IMR-90 (cell line): ENCODE measurements at regions not wholly inside any gene's neighbourhood (a gene's known extent, or its start where the extent isn't known, plus 50 kb on each side); places are given as distances from the start of the nearest gene placed in this dataset.

ENCODE experiments used
- ATAC-seq: fragments of 200-7000 bp; cut with Tn5 transposase; 2 replicates; pipeline ENCODE4 v1.9.1; 2020; ENCODE audit warnings: low read depth, mild to moderate bottlenecking, moderate library complexity
- BruUV-seq: library from RNA; stranded (reverse); fragments of 400-500 nt; replicated peaks from 2 replicates; lab custom pipeline; 2021; lab: Mats Ljungman, UMichigan
- CTCF ChIA-PET: fragments of 300-600 bp; formaldehyde crosslinking; extraction: SDS; loops from one replicate; lab custom pipeline; 2021; ENCODE audit warnings: antibody characterized with exemption; lab: Yijun Ruan, JAX
- POLR2A ChIA-PET: fragments of 300-600 bp; sonication (Branson Sonifier 250); formaldehyde crosslinking; loops from one replicate; lab custom pipeline; 2022; ENCODE audit warnings: antibody characterized with exemption; ENCODE audit not compliant: unreplicated experiment; lab: Charles Lee
- DNase-seq: peaks from one replicate; pipeline ENCODE4 v3.0.0; 2013
- H2AFZ ChIP-seq: replicated peaks from 2 replicates; pipeline ENCODE3; 2013; ENCODE audit warnings: low read length, mild to moderate bottlenecking; ENCODE audit not compliant: poor library complexity
- H2AK5ac ChIP-seq: 2 replicates; pipeline ENCODE4 v1.6.1; 2013; ENCODE audit warnings: low read depth, low read length, inconsistent platforms
- H2AK9ac ChIP-seq: replicated peaks from 2 replicates; pipeline ENCODE3; 2013; ENCODE audit warnings: mild to moderate bottlenecking, low read depth, low read length, moderate library complexity; ENCODE audit not compliant: poor library complexity
- H2BK120ac ChIP-seq: 2 replicates; pipeline ENCODE4 v1.6.1; 2013; ENCODE audit warnings: low read depth, low read length, inconsistent platforms
- H2BK15ac ChIP-seq: 3 replicates; pipeline ENCODE4 v1.6.1; 2013; ENCODE audit warnings: low read depth, low read length, inconsistent platforms
- H2BK20ac ChIP-seq: 2 replicates; pipeline ENCODE4 v1.6.1; 2013; ENCODE audit warnings: low read depth, mild to moderate bottlenecking, inconsistent platforms, low read length, moderate library complexity
- H2BK5ac ChIP-seq: 2 replicates; pipeline ENCODE4 v1.6.1; 2013; ENCODE audit warnings: mild to moderate bottlenecking, low read depth, low read length, inconsistent platforms; ENCODE audit not compliant: poor library complexity, severe bottlenecking
- H3K14ac ChIP-seq: replicated peaks from 2 replicates; pipeline ENCODE4 v1.6.1; 2013; ENCODE audit warnings: low read depth, low read length, inconsistent platforms
- H3K18ac ChIP-seq: 2 replicates; pipeline ENCODE4 v1.6.1; 2013; ENCODE audit warnings: low read depth, low read length, control low read depth
- H3K23ac ChIP-seq: 2 replicates; pipeline ENCODE4 v1.6.1; 2013; ENCODE audit warnings: low read depth, low read length, inconsistent platforms
- H3K27ac ChIP-seq: 2 replicates; pipeline ENCODE4 v1.5.1; 2013; ENCODE audit warnings: mild to moderate bottlenecking, control low read depth, low read length; ENCODE audit not compliant: insufficient read depth
- H3K27me3 ChIP-seq: 2 replicates; pipeline ENCODE4 v1.6.1; 2013; ENCODE audit warnings: low read length; ENCODE audit not compliant: control insufficient read depth, insufficient read depth
- H3K36me3 ChIP-seq: 2 replicates; pipeline ENCODE4 v1.6.1; 2013; ENCODE audit warnings: low read length, mixed read lengths; ENCODE audit not compliant: control insufficient read depth, insufficient read depth
- H3K4ac ChIP-seq: 2 replicates; pipeline ENCODE4 v1.6.1; 2013; ENCODE audit warnings: low read depth, low read length, inconsistent platforms
- H3K4me1 ChIP-seq: 2 replicates; pipeline ENCODE4 v1.6.1; 2013; ENCODE audit warnings: low read length, mixed read lengths; ENCODE audit not compliant: control insufficient read depth, insufficient read depth
- H3K4me2 ChIP-seq: 2 replicates; pipeline ENCODE4 v1.6.1; 2013; ENCODE audit warnings: low read depth, mild to moderate bottlenecking, control low read depth, low read length, moderate library complexity
- H3K4me3 ChIP-seq: 2 replicates; pipeline ENCODE4 v1.5.1; 2013; ENCODE audit warnings: low read depth, mild to moderate bottlenecking, control low read depth, low read length, moderate library complexity; ENCODE audit not compliant: insufficient read depth
- H3K56ac ChIP-seq: 2 replicates; pipeline ENCODE4 v1.6.1; 2013; ENCODE audit warnings: low read length, inconsistent platforms; ENCODE audit not compliant: insufficient read depth; ENCODE audit errors: extremely low read depth
- H3K79me1 ChIP-seq, 2 experiments: 2 replicates each; pipeline ENCODE4 v1.6.1; 2013; ENCODE audit warnings: low read length in 2 of 2, inconsistent platforms in 1 of 2, low read depth in 1 of 2
- H3K9ac ChIP-seq: 2 replicates; pipeline ENCODE4 v1.6.1; 2013; ENCODE audit warnings: low read depth, low read length, control low read depth
- H3K9me1 ChIP-seq: 2 replicates; pipeline ENCODE4 v1.6.1; 2013; ENCODE audit warnings: low read length, inconsistent platforms; ENCODE audit not compliant: insufficient read depth
- H3K9me3 ChIP-seq: 2 replicates; pipeline ENCODE4 v1.6.1; 2013; ENCODE audit warnings: low read length; ENCODE audit not compliant: control insufficient read depth, insufficient read depth
- H4K20me1 ChIP-seq: 2 replicates; pipeline ENCODE4 v1.6.1; 2013; ENCODE audit warnings: low read length, inconsistent platforms; ENCODE audit not compliant: insufficient read depth
- H4K5ac ChIP-seq: 2 replicates; pipeline ENCODE4 v1.6.1; 2013; ENCODE audit warnings: mild to moderate bottlenecking, low read depth, low read length, control low read depth
- H4K8ac ChIP-seq, 2 experiments: 2 replicates each; pipeline ENCODE4 v1.6.1; 2013; ENCODE audit warnings: low read depth in 2 of 2, low read length in 2 of 2, control low read depth in 1 of 2, inconsistent platforms in 1 of 2
- H4K91ac ChIP-seq: 2 replicates; pipeline ENCODE4 v1.6.1; 2013; ENCODE audit warnings: low read depth, low read length, inconsistent platforms; ENCODE audit not compliant: insufficient read depth
- BHLHE40 ChIP-seq: fragments of 150-350 bp; IDR thresholded peaks from 2 replicates; pipeline ENCODE4 v1.6.1; 2016; ENCODE audit warnings: mild to moderate bottlenecking, low read depth, low read length
- CEBPB ChIP-seq: IDR thresholded peaks from 2 replicates; pipeline ENCODE4 v1.6.1; 2012; ENCODE audit warnings: low read depth, low read length, improper control_type of control experiment
- MAZ ChIP-seq: IDR thresholded peaks from 2 replicates; pipeline ENCODE4 v1.6.1; 2012; ENCODE audit warnings: low read depth, mild to moderate bottlenecking, low read length, improper control_type of control experiment, moderate library complexity, borderline replicate concordance
- MXI1 ChIP-seq: IDR thresholded peaks from 2 replicates; pipeline ENCODE4 v1.6.1; 2012; ENCODE audit warnings: low read depth, mild to moderate bottlenecking, low read length, moderate library complexity, borderline replicate concordance
- NFE2L2 ChIP-seq: fragments of 150-350 bp; IDR thresholded peaks from 2 replicates; pipeline ENCODE4 v1.6.1; 2016; ENCODE audit warnings: low read depth, mild to moderate bottlenecking, low read length
- POLR2A ChIP-seq: IDR thresholded peaks from 2 replicates; pipeline ENCODE4 v1.6.1; 2012; ENCODE audit warnings: mild to moderate bottlenecking, low read depth, low read length
- RAD21 ChIP-seq: IDR thresholded peaks from 2 replicates; pipeline ENCODE4 v1.6.1; 2012; ENCODE audit warnings: low read length, improper control_type of control experiment
- WGBS, 2 experiments: methylation state at CpG; one replicate each; pipeline versions ENCODE4 v1.1.5 to v1.1.7; 2013; ENCODE audit warnings: missing lambda C conversion rate in 2 of 2; ENCODE audit not compliant: insufficient read length in 1 of 2; ENCODE audit errors: extremely low coverage in 2 of 2; 5-methylcytosine and 5-hydroxymethylcytosine counted together
- dilution Hi-C: fragments of 300-500 bp; cut with HindIII; formaldehyde crosslinking; loops from one replicate; pipeline ENCODE4 v1.14.3; 2018; ENCODE audit warnings: low sequenced_read_pairs; ENCODE audit not compliant: unreplicated experiment
- in situ Hi-C: fragments of 300-500 bp; cut with MboI; formaldehyde crosslinking; loops from 3 replicates; pipeline ENCODE4 v1.14.3; 2019; ENCODE audit warnings: low sequenced_read_pairs, inconsistent platforms, mixed read lengths
- intact Hi-C: fragments of 100-400 bp; cut with micrococcal nuclease; formaldehyde crosslinking; loops from 2 replicates; pipeline ENCODE4 v1.10.0; 2022

- intact Hi-C loops (no loop called here), in situ Hi-C loops (no loop called here), dilution Hi-C loops (no loop called here)
- Histone ChIP-seq H3K36me3 (no peaks in the 10 kb centered on the region), H3K4me3 (no peak overlapping the region), H4K5ac (no peak overlapping the region), H2BK5ac (no peak overlapping the region), H3K4ac (no peak overlapping the region), H3K56ac (no peak overlapping the region), H3K14ac (no peak overlapping the region), H2AK5ac (no peak overlapping the region), H2BK20ac (no peak overlapping the region), H2AFZ (peak overlapping the region; percentile 15), H3K27me3 (no peaks in the 10 kb centered on the region; the same call in 1 of the 2 replicates), H3K9me3 (peaks cover 6% of the 10 kb centered on the region; the same call in 1 of the 2 replicates), H3K9me1 (0 out of 2 replicates have a peak, but pooled peaks cover 6% of the 10 kb centered on the region), H3K23ac (no peak overlapping the region), H3K79me1 (no peaks in the 10 kb centered on the region), H2AK9ac (no peak overlapping the region), H4K20me1 (no peaks in the 10 kb centered on the region), H3K18ac (no peak overlapping the region), H4K8ac (no peak overlapping the region), H4K91ac (no peak overlapping the region), H3K4me2 (no peak overlapping the region), H3K9ac (no peak overlapping the region), H3K4me1 (no peaks in the 10 kb centered on the region), H2BK120ac (no peak overlapping the region), H2BK15ac (no peak overlapping the region), H3K27ac (no peak overlapping the region)
- TF ChIP-seq RAD21 (no peak), MXI1 (no peak), POLR2A (no peak), CEBPB (no peak), MAZ (no peak), NFE2L2 (no peak), BHLHE40 (no peak)
- WGBS, 2 experiments: 67% methylated on average over 1 of the region's 3 CpGs; no CpG with 5 or more reads in 1 of the 2 experiments
- DNase-seq: no peak
- no peak for ATAC-seq
- no TSS peak for BruUV-seq
- CTCF ChIA-PET: interaction anchor here (0.5 kb wide), 1 partner anchor 20 kb away, joined by 4 read pairs; no protein-coding TSS in a partner anchor
- POLR2A ChIA-PET: no interaction called here
These were observed 229.3 kb downstream of the SOX9 start for GRCh38 chr17:72350073-72350472.
